Right ventricle myocardium inferior (tissue), 1 donor: ENCODE measurements at regions not wholly inside any gene's neighbourhood (a gene's known extent, or its start where the extent isn't known, plus 50 kb on each side); places are given as distances from the start of the nearest gene placed in this dataset.
A peak's percentile ranks its signal among the peaks of the same experiment; 100 is the strongest.

ENCODE experiments used
- ATAC-seq: fragments of 200-7000 bp; cut with Tn5 transposase; one replicate; pipeline ENCODE4 v1.9.1; 2020; ENCODE audit warnings: mild to moderate bottlenecking, moderate library complexity
- DNase-seq: peaks from one replicate; pipeline ENCODE4 v3.0.0; 2021; ENCODE audit errors: missing footprints
- intact Hi-C: fragments of 100-400 bp; cut with DNase I; formaldehyde crosslinking; loops from one replicate; pipeline ENCODE4 v1.11.0; 2022
- donor health status: DM: no; HTN: yes; CAD: no; lungs with severe emphysema.

- intact Hi-C loops = no loop called here
- ATAC-seq = no peak
- no peak for DNase-seq
Observed at GRCh38 chr13:21973437-21974125, 302.7 kb downstream of the FGF9 start.

GRCh38 chr13:21974741-21975140, 303.9 kb downstream of the FGF9 start:
- ATAC-seq (no peak), DNase-seq (no peak)
- intact Hi-C loops = no loop called here

- intact Hi-C loops = no loop called here
- DNase-seq (no peak), ATAC-seq (no peak)
Observed at GRCh38 chr13:21976159-21976558, 305.3 kb downstream of the FGF9 start.

- no peak for ATAC-seq
- DNase-seq = no peak
- intact Hi-C loops = no loop called here
Observed at GRCh38 chr13:21979161-21979806, 308.4 kb downstream of the FGF9 start.

GRCh38 chr13:21980049-21980448, 309.2 kb downstream of the FGF9 start:
- intact Hi-C loops = no loop called here
- ATAC-seq (no peak), DNase-seq (no peak)

- DNase-seq (no peak), ATAC-seq (no peak)
- intact Hi-C loops = no loop called here
Observed at GRCh38 chr13:21984156-21984555, 313.3 kb downstream of the FGF9 start.

GRCh38 chr13:21986602-21987001, 315.7 kb downstream of the FGF9 start:
- DNase-seq (peak; percentile 82), ATAC-seq (peak; percentile 97)
- intact Hi-C loops = no loop called here

GRCh38 chr13:21987793-21988192, 316.9 kb downstream of the FGF9 start:
- no peak for ATAC-seq
- intact Hi-C loops = no loop called here
- no peak for DNase-seq

GRCh38 chr13:21988624-21989023, 317.8 kb downstream of the FGF9 start:
- intact Hi-C loops = no loop called here
- no peak for ATAC-seq
- no peak for DNase-seq

GRCh38 chr13:21996049-21996448, 325.2 kb downstream of the FGF9 start:
- no peak for DNase-seq
- no peak for ATAC-seq
- intact Hi-C loops = no loop called here

GRCh38 chr13:21997726-21998125, 326.9 kb downstream of the FGF9 start:
- no peak for ATAC-seq
- intact Hi-C loops = no loop called here
- DNase-seq = no peak

GRCh38 chr13:21998279-21998990, 327.6 kb downstream of the FGF9 start:
- intact Hi-C loops = no loop called here
- DNase-seq = no peak
- ATAC-seq = no peak

- ATAC-seq (no peak), DNase-seq (no peak)
- intact Hi-C loops = no loop called here
Observed at GRCh38 chr13:21999666-22000065, 328.8 kb downstream of the FGF9 start.

- ATAC-seq = no peak
- DNase-seq = no peak
- intact Hi-C loops = no loop called here
Observed at GRCh38 chr13:22000191-22000590, 329.3 kb downstream of the FGF9 start.

GRCh38 chr13:22001336-22001735, 330.5 kb downstream of the FGF9 start:
- DNase-seq (no peak), ATAC-seq (no peak)
- intact Hi-C loops = no loop called here

- DNase-seq (no peak), ATAC-seq (no peak)
- intact Hi-C loops = no loop called here
Observed at GRCh38 chr13:22002893-22003292, 332.0 kb downstream of the FGF9 start.

GRCh38 chr13:22009500-22009899, 338.6 kb downstream of the FGF9 start:
- intact Hi-C loops = no loop called here
- ATAC-seq (no peak), DNase-seq (no peak)

- no peak for ATAC-seq
- no peak for DNase-seq
- intact Hi-C loops = no loop called here
Observed at GRCh38 chr13:22009937-22010336, 339.1 kb downstream of the FGF9 start.

- ATAC-seq = no peak
- intact Hi-C loops = no loop called here
Observed at GRCh38 chr13:22012686-22013085, 341.8 kb downstream of the FGF9 start.

GRCh38 chr13:22014469-22014868, 343.6 kb downstream of the FGF9 start:
- DNase-seq = no peak
- no peak for ATAC-seq
- intact Hi-C loops = no loop called here

More at GRCh38 chr13:22012686-22013085, 341.8 kb downstream of the FGF9 start:
- no peak for DNase-seq
